HuH-7.5 (cell line): ENCODE measurements at regions not wholly inside any gene's neighbourhood (a gene's known extent, or its start where the extent isn't known, plus 50 kb on each side); places are given as distances from the start of the nearest gene placed in this dataset.

Source experiments
- DNase-seq: peaks from one replicate; pipeline ENCODE4 v3.0.0; 2011; ENCODE audit warnings: low spot score

- no peak for DNase-seq
These were observed 298.4 kb downstream of the MAFB start for GRCh38 chr20:40390654-40391053.

- no peak for DNase-seq
These were observed 318.2 kb downstream of the MAFB start for GRCh38 chr20:40370800-40371199.

- no peak for DNase-seq
These were observed 320.2 kb downstream of the MAFB start for GRCh38 chr20:40368876-40369275.

- no peak for DNase-seq
These were observed 327.1 kb downstream of the MAFB start for GRCh38 chr20:40361916-40362315.

GRCh38 chr20:40359131-40359912 is 329.7 kb downstream of the MAFB start:
- DNase-seq, result no peak

- DNase-seq, result no peak
These were observed 334.2 kb downstream of the MAFB start for GRCh38 chr20:40354880-40355279.

- DNase-seq, result no peak
These were observed 345.6 kb downstream of the MAFB start for GRCh38 chr20:40343390-40343789.

GRCh38 chr20:40341561-40341960 is 347.5 kb downstream of the MAFB start:
- no peak for DNase-seq

GRCh38 chr20:40339661-40340449 is 349.2 kb downstream of the MAFB start:
- no peak for DNase-seq

- no peak for DNase-seq
These were observed 352.5 kb downstream of the MAFB start for GRCh38 chr20:40336533-40336932.

GRCh38 chr20:40335901-40336351 is 353.1 kb downstream of the MAFB start:
- no peak for DNase-seq

- no peak for DNase-seq
These were observed 353.6 kb downstream of the MAFB start for GRCh38 chr20:40335437-40335836.

GRCh38 chr20:40333591-40333990 is 355.4 kb downstream of the MAFB start:
- no peak for DNase-seq

- DNase-seq, result no peak
These were observed 357.1 kb downstream of the MAFB start for GRCh38 chr20:40331807-40332560.

GRCh38 chr20:40331249-40331648 is 357.8 kb downstream of the MAFB start:
- DNase-seq, result no peak

- no peak for DNase-seq
These were observed 359.7 kb downstream of the MAFB start for GRCh38 chr20:40329321-40329720.

- no peak for DNase-seq
These were observed 362.3 kb downstream of the MAFB start for GRCh38 chr20:40326784-40327183.

- no peak for DNase-seq
These were observed 363.9 kb downstream of the MAFB start for GRCh38 chr20:40325006-40325568.

- no peak for DNase-seq
These were observed 365.7 kb downstream of the MAFB start for GRCh38 chr20:40323361-40323794.

GRCh38 chr20:40322941-40323340 is 366.1 kb downstream of the MAFB start:
- DNase-seq, result no peak

GRCh38 chr20:40320517-40321011 is 368.5 kb downstream of the MAFB start:
- DNase-seq, result no peak
